ENCODE measurements at regions not wholly inside any gene's neighbourhood (a gene's known extent, or its start where the extent isn't known, plus 50 kb on each side); places are given as distances from the start of the nearest gene placed in this dataset.

DNA sequence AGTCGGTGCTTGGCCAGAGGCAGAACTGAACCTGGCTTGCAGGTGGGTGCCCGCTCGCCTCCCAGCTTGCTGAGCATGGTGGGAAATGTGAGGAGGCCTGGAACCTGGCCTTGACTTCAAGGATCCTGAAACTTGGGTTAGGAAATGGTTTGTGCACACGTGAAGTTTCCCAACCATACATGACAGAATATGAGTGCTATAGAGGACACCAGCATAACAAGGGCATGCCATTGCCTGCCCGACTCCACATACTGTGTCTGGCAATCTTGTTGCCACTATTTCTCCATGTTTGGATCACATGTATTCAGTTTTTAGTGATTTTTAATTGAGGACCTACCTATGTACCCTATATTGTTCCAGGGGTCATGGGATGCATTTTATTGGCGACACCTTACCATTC is 177.6 kb upstream of the ANKRD55 start:
- Histone ChIP-seq H3K4me3 (replicated peaks; ENCODE audit: insufficient read depth, low read length) (no peak overlapping the region), H3K27ac (replicated peaks) (no peak overlapping the region), H3K27me3 (ENCODE audit: insufficient read depth, poor library complexity, severe bottlenecking) (no peaks in the 10 kb centered on the region)
- DNase-seq (ENCODE audit: low read depth in 1 of 2, low spot score in 1 of 2), result no peak
- TF ChIP-seq, protein P1, sequence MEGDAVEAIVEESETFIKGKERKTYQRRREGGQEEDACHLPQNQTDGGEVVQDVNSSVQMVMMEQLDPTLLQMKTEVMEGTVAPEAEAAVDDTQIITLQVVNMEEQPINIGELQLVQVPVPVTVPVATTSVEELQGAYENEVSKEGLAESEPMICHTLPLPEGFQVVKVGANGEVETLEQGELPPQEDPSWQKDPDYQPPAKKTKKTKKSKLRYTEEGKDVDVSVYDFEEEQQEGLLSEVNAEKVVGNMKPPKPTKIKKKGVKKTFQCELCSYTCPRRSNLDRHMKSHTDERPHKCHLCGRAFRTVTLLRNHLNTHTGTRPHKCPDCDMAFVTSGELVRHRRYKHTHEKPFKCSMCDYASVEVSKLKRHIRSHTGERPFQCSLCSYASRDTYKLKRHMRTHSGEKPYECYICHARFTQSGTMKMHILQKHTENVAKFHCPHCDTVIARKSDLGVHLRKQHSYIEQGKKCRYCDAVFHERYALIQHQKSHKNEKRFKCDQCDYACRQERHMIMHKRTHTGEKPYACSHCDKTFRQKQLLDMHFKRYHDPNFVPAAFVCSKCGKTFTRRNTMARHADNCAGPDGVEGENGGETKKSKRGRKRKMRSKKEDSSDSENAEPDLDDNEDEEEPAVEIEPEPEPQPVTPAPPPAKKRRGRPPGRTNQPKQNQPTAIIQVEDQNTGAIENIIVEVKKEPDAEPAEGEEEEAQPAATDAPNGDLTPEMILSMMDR (IDR thresholded peaks at IDR 0.05; ENCODE audit: insufficient read depth, low read length), result no peak
- no peak for TF ChIP-seq GABPA (IDR thresholded peaks at IDR 0.05; ENCODE audit: low read depth)

DNA sequence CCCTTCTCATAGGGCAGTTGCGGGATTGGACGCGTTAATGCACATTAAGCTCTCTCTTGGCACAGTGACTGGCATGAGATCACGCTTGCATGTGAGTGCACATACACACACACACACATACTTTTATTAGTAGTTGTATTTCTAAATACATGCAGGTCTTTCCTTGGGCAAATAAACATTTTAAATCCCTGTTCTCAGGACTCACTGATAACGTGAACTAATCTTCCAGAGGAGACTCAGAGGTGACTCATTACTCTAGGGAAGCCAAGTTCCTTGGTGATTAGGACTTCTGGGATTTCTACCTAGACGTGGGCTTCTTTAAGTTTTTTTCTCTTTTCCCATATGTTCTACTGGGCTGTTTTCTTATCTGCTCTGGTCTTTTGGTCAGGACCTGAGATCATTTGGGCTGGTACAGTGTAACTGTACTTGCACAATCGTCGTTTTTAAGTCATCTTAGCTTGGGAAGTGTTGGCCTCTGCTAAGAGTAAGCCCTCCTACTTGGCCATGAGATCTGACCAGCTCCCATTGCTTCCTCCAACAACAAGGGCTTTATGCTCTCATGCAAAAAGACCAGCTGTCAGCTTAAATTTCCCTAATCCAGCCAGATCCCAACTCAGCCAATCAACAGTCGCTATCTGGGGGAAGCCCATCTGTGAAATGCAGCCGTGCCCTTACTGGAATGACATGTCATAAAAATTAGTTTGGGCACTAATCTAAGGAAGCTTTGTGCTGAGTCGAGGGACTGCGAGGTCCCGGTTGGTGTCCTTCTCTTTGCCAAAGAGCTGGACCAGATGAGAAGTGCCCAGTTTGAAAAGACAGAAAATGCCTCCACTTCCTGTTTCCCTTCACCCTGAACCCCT is 176.4 kb upstream of the ANKRD55 start:
- TF ChIP-seq POLR2AphosphoS5 (IDR thresholded peaks at IDR 0.05; ENCODE audit: low read depth) (no peak), SPI1 (IDR thresholded peaks at IDR 0.05; ENCODE audit: borderline replicate concordance, low read depth) (no peak), GABPA (IDR thresholded peaks at IDR 0.05; ENCODE audit: low read depth) (no peak)
- TF ChIP-seq, protein P1 (IDR thresholded peaks at IDR 0.05; ENCODE audit: insufficient read depth, low read length), result no peak
- TF ChIP-seq, protein P2, sequence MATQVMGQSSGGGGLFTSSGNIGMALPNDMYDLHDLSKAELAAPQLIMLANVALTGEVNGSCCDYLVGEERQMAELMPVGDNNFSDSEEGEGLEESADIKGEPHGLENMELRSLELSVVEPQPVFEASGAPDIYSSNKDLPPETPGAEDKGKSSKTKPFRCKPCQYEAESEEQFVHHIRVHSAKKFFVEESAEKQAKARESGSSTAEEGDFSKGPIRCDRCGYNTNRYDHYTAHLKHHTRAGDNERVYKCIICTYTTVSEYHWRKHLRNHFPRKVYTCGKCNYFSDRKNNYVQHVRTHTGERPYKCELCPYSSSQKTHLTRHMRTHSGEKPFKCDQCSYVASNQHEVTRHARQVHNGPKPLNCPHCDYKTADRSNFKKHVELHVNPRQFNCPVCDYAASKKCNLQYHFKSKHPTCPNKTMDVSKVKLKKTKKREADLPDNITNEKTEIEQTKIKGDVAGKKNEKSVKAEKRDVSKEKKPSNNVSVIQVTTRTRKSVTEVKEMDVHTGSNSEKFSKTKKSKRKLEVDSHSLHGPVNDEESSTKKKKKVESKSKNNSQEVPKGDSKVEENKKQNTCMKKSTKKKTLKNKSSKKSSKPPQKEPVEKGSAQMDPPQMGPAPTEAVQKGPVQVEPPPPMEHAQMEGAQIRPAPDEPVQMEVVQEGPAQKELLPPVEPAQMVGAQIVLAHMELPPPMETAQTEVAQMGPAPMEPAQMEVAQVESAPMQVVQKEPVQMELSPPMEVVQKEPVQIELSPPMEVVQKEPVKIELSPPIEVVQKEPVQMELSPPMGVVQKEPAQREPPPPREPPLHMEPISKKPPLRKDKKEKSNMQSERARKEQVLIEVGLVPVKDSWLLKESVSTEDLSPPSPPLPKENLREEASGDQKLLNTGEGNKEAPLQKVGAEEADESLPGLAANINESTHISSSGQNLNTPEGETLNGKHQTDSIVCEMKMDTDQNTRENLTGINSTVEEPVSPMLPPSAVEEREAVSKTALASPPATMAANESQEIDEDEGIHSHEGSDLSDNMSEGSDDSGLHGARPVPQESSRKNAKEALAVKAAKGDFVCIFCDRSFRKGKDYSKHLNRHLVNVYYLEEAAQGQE (IDR thresholded peaks at IDR 0.05; ENCODE audit: insufficient replicate concordance, low read depth), result no peak
- no peak overlapping the region for H3K27ac ChIP-seq (replicated peaks)
- DNase-seq (ENCODE audit: low read depth in 1 of 2, low spot score in 1 of 2), result no peak
- H3K4me3 ChIP-seq (replicated peaks; ENCODE audit: insufficient read depth, low read length), result no peak overlapping the region
- H3K27me3 ChIP-seq (ENCODE audit: insufficient read depth, poor library complexity, severe bottlenecking), result no peaks in the 10 kb centered on the region

DNA sequence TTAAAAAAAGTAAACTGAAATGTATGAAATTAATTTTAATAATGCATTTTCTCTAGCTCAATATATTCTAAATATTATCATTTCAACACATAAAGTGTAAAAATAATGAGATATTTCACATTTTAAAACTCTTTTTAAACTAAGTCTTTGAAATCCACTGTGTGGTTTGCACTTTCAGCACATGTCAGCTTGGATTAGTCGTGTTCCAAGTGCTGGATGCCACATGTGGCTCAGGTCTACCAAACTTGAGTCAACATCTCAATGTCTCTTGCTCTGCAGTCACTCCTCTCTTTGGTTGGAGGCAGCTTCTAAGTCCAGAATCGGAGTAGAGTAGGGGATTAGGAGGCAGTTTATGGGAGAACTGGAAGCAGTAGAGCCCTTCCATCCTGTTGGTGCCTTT is 173.7 kb upstream of the ANKRD55 start:
- Histone ChIP-seq H3K4me3 (replicated peaks; ENCODE audit: insufficient read depth, low read length) (no peak overlapping the region), H3K27me3 (ENCODE audit: insufficient read depth, poor library complexity, severe bottlenecking) (no peaks in the 10 kb centered on the region), H3K27ac (replicated peaks) (no peak overlapping the region)
- TF ChIP-seq, protein P2 (IDR thresholded peaks at IDR 0.05; ENCODE audit: insufficient replicate concordance, low read depth), result no peak
- TF ChIP-seq POLR2AphosphoS5 (IDR thresholded peaks at IDR 0.05; ENCODE audit: low read depth) (no peak), GABPA (IDR thresholded peaks at IDR 0.05; ENCODE audit: low read depth) (no peak), SPI1 (IDR thresholded peaks at IDR 0.05; ENCODE audit: borderline replicate concordance, low read depth) (no peak)
- TF ChIP-seq, protein P1 (IDR thresholded peaks at IDR 0.05; ENCODE audit: insufficient read depth, low read length), result no peak
- no peak for DNase-seq (ENCODE audit: low read depth in 1 of 2, low spot score in 1 of 2)

Data from HL-60 (cell line).